Urinary bladder (tissue), 3 donors: ENCODE measurements at regions not wholly inside any gene's neighbourhood (a gene's known extent, or its start where the extent isn't known, plus 50 kb on each side); places are given as distances from the start of the nearest gene placed in this dataset.
"Not testable (repeated sequence)": the region's sequence is repeated elsewhere in the genome, so short reads cannot be mapped to it uniquely, and the experiment has no call there.

Experiments
- DNase-seq: peaks from one replicate; pipeline ENCODE4 v3.0.0-alpha.2; 2015; ENCODE audit errors: extremely low spot score
- H3K27ac ChIP-seq: one replicate; pipeline ENCODE4 v1.5.1; 2013; ENCODE audit warnings: low read depth, mild to moderate bottlenecking, moderate library complexity
- H3K36me3 ChIP-seq: one replicate; pipeline ENCODE4 v1.6.1; 2013; ENCODE audit warnings: mild to moderate bottlenecking, moderate library complexity; ENCODE audit not compliant: insufficient read depth
- H3K4me1 ChIP-seq: one replicate; pipeline ENCODE4 v1.6.1; 2013; ENCODE audit warnings: mild to moderate bottlenecking, moderate library complexity; ENCODE audit not compliant: insufficient read depth
- H3K4me3 ChIP-seq: one replicate; pipeline ENCODE4 v1.5.1; 2013; ENCODE audit warnings: low read depth, low read length
- WGBS: extraction: QIAGEN DNeasy Blood & Tissue Kit; methylation state at CpG from one replicate; pipeline ENCODE4 v1.1.7; 2013; 5-methylcytosine and 5-hydroxymethylcytosine counted together
- donor health status: healthy with polysubstance abuse.
- donor health status: healthy.

DNA sequence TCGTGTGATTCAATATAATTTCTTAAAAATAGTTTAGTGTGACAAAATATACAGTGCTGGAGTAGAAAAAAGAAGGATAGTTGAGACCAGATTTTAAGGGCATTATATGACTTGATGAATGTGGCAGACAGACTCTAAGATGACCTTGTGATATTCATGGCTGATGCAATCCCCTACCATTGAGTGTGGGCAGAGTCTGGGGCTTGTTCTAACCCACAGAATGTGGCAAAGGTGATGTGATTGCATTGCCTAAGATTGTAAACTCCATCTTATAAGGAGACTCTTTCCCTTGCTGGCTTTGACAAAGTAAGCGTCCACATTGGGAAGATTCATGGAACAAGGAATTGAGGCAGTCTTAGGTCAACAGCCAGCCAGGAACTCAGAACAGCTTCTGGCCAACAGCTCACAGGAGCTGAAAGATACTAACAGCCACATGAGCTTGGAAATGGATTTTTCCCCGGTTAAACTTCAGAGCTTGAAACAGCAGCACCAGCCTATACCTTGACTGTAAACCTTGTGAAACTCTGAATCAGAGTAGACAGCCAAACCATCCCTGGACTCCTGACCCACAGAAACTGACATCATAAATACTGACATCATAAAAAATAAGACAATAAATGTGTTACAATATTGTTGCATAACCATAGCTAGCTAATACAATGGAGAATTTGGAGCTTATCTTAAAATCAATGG is 864.5 kb downstream of the TTLL7 start:
- not testable (repeated sequence) for H3K36me3 ChIP-seq, DNase-seq, H3K4me3 ChIP-seq, H3K27ac ChIP-seq, H3K4me1 ChIP-seq
- 93% methylated on average over 1 of the region's 3 CpGs for WGBS

GRCh38 chr1:83131692-83131955 is 867.3 kb downstream of the TTLL7 start:
- Histone ChIP-seq H3K27ac (no peak overlapping the region), H3K4me1 (no peaks in the 10 kb centered on the region), H3K36me3 (no peaks in the 10 kb centered on the region), H3K4me3 (no peak overlapping the region)
- WGBS: 90% methylated on average over 1 of the region's 1 CpG
- DNase-seq: no peak

GRCh38 chr1:83130886-83131691 is 867.8 kb downstream of the TTLL7 start:
- H3K36me3 ChIP-seq: no peaks in the 10 kb centered on the region
- no peak for DNase-seq
- H3K4me1 ChIP-seq: no peaks in the 10 kb centered on the region
- no peak overlapping the region for H3K4me3 ChIP-seq
- 92% methylated on average over 3 of the region's 3 CpGs for WGBS
- H3K27ac ChIP-seq: no peak overlapping the region

GRCh38 chr1:83129107-83129506 is 869.8 kb downstream of the TTLL7 start:
- Histone ChIP-seq H3K27ac (no peak overlapping the region), H3K36me3 (no peaks in the 10 kb centered on the region), H3K4me3 (no peak overlapping the region), H3K4me1 (no peaks in the 10 kb centered on the region)
- DNase-seq: no peak
- WGBS: 95% methylated on average over 3 of the region's 3 CpGs

- Histone ChIP-seq H3K36me3 (no peaks in the 10 kb centered on the region), H3K27ac (no peak overlapping the region), H3K4me1 (no peaks in the 10 kb centered on the region), H3K4me3 (no peak overlapping the region)
- 96% methylated on average over 2 of the region's 2 CpGs for WGBS
- no peak for DNase-seq
Observed at GRCh38 chr1:83125456-83125855, 873.5 kb downstream of the TTLL7 start.

GRCh38 chr1:83123019-83123418 is 875.9 kb downstream of the TTLL7 start:
- H3K4me1 ChIP-seq: no peaks in the 10 kb centered on the region
- H3K27ac ChIP-seq: no peak overlapping the region
- H3K36me3 ChIP-seq: no peaks in the 10 kb centered on the region
- no peak for DNase-seq
- no peak overlapping the region for H3K4me3 ChIP-seq
- 97% methylated on average over 3 of the region's 3 CpGs for WGBS

GRCh38 chr1:83118472-83118871 is 880.5 kb downstream of the TTLL7 start:
- WGBS: over 99% methylated on average over 4 of the region's 4 CpGs
- Histone ChIP-seq H3K36me3 (no peaks in the 10 kb centered on the region), H3K4me3 (no peak overlapping the region), H3K4me1 (no peaks in the 10 kb centered on the region), H3K27ac (no peak overlapping the region)
- DNase-seq: no peak

DNA sequence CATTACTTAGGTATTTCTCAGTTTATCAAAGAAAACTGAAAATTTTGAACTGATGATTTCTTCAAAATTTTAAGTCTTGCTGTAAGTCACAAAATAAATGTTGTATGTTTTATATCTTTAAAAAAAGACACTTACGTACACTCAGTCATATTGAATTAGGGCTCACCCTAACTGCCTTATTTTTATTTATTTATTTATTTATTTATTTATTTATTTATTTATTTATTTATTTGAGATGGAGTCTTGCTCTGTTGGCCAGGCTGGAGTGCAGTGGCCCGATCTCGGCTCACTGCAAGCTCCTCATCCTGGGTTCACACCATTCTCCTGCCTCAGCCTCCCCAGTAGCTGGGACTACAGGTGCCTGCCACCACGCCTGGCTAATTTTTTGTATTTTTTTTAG is 881.9 kb downstream of the TTLL7 start:
- DNase-seq, H3K4me3 ChIP-seq, H3K4me1 ChIP-seq, H3K27ac ChIP-seq, H3K36me3 ChIP-seq: not testable (repeated sequence)
- WGBS: over 99% methylated on average over 4 of the region's 4 CpGs

GRCh38 chr1:83115785-83116184 is 883.1 kb downstream of the TTLL7 start:
- H3K4me1 ChIP-seq: no peaks in the 10 kb centered on the region
- WGBS: 93% methylated on average over 2 of the region's 2 CpGs
- no peak overlapping the region for H3K4me3 ChIP-seq
- no peak overlapping the region for H3K27ac ChIP-seq
- DNase-seq: no peak
- no peaks in the 10 kb centered on the region for H3K36me3 ChIP-seq

- Histone ChIP-seq H3K36me3 (no peaks in the 10 kb centered on the region), H3K4me3 (no peak overlapping the region), H3K4me1 (no peaks in the 10 kb centered on the region), H3K27ac (no peak overlapping the region)
- DNase-seq: no peak
- 89% methylated on average over 2 of the region's 2 CpGs for WGBS
Observed at GRCh38 chr1:83114136-83114834, 884.6 kb downstream of the TTLL7 start.

- H3K4me1 ChIP-seq: no peaks in the 10 kb centered on the region
- WGBS: 84% methylated on average over 2 of the region's 2 CpGs
Observed at GRCh38 chr1:83113652-83114051, 885.3 kb downstream of the TTLL7 start.

GRCh38 chr1:83112248-83112885 is 886.6 kb downstream of the TTLL7 start:
- no peaks in the 10 kb centered on the region for H3K36me3 ChIP-seq
- H3K27ac ChIP-seq: no peak overlapping the region
- H3K4me3 ChIP-seq: no peak overlapping the region
- 94% methylated on average over 3 of the region's 3 CpGs for WGBS
- no peaks in the 10 kb centered on the region for H3K4me1 ChIP-seq
- no peak for DNase-seq

More at GRCh38 chr1:83113652-83114051, 885.3 kb downstream of the TTLL7 start:
- Histone ChIP-seq H3K27ac (no peak overlapping the region), H3K4me3 (no peak overlapping the region), H3K36me3 (no peaks in the 10 kb centered on the region)
- DNase-seq: no peak

DNA sequence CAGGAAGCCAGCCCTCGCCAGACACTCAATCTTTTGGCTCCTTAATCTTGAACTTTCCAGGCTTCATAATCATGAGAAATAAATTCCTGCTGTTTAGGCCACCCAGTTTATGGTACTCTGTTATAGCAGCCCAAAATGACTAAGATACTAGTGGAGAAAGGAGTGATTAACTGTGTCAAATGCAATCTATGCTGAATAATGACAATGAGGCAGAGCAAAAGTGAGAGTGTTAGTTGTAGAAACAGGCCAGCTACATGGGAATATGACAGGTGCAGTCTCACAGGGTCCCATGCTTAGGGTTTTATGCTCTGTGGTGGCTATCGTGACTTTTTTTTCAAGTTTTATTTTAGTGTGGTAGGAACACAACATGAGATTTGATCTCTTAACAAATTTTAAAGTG is 888.8 kb downstream of the TTLL7 start:
- WGBS: 89% methylated on average over 2 of the region's 2 CpGs

GRCh38 chr1:83109692-83110091 is 889.2 kb downstream of the TTLL7 start:
- H3K27ac ChIP-seq: no peak overlapping the region
- WGBS: 96% methylated on average over 1 of the region's 1 CpG
- no peaks in the 10 kb centered on the region for H3K4me1 ChIP-seq
- H3K36me3 ChIP-seq: no peaks in the 10 kb centered on the region
- DNase-seq: no peak
- H3K4me3 ChIP-seq: no peak overlapping the region

More for the DNA sequence above, 888.8 kb downstream of the TTLL7 start:
- no peak overlapping the region for H3K27ac ChIP-seq
- H3K4me3 ChIP-seq: no peak overlapping the region
- no peaks in the 10 kb centered on the region for H3K4me1 ChIP-seq
- no peak for DNase-seq
- H3K36me3 ChIP-seq: no peaks in the 10 kb centered on the region
